ENCODE measurements at regions not wholly inside any gene's neighbourhood (a gene's known extent, or its start where the extent isn't known, plus 50 kb on each side); places are given as distances from the start of the nearest gene placed in this dataset.

DNA sequence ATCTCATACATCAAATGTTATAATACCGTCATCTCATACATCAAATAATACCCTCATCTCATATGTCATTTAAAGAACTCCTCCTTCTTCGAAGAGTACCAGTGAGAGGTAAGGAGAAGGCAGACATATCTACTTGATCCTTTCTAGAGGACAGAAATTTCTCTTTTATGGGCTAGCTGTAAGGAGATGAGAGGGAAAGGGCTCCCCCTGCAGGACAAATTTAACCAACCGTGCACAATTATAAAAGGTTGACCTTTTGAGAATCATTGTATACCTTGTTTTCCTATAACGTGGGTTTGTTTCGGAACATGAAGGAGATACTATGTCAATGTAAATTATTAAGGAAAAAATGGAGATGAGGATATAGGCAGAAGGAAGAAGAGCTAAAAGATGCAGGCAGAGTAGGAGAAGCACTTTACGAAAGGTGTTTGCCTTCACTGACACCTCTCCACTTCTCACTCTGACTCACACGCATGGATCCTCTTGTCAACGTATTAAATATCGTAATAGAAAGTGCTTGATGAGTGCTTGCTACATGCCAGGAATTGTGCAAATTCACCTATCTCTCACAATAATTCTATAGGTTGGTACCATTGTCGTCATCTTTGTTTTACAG is 465.9 kb upstream of the ERCC4 start:
- intact Hi-C loops (cut with DNase I) = loop anchor here (10.0 kb wide), 1 partner anchor 559 kb away; no protein-coding TSS in a partner anchor
- Histone ChIP-seq H3K36me3 (replicated peaks in 1 of 2; ENCODE audit: insufficient read depth in 1 of 2, low read depth in 2 of 2) (no peaks in the 10 kb centered on the region), H3K4me1 (peaks cover 9% of the 10 kb centered on the region), H3K9me3 (no peaks in the 10 kb centered on the region), H3K27ac (no peak overlapping the region), H3K4me3 (no peak overlapping the region), H3K27me3 (no peaks in the 10 kb centered on the region)
- WGBS, 2 donors = 44% methylated on average over 10 of the region's 10 CpGs
- peak; percentile 25 to 60 (median 46) for DNase-seq
- no peak for ATAC-seq
- TF ChIP-seq, protein P1, sequence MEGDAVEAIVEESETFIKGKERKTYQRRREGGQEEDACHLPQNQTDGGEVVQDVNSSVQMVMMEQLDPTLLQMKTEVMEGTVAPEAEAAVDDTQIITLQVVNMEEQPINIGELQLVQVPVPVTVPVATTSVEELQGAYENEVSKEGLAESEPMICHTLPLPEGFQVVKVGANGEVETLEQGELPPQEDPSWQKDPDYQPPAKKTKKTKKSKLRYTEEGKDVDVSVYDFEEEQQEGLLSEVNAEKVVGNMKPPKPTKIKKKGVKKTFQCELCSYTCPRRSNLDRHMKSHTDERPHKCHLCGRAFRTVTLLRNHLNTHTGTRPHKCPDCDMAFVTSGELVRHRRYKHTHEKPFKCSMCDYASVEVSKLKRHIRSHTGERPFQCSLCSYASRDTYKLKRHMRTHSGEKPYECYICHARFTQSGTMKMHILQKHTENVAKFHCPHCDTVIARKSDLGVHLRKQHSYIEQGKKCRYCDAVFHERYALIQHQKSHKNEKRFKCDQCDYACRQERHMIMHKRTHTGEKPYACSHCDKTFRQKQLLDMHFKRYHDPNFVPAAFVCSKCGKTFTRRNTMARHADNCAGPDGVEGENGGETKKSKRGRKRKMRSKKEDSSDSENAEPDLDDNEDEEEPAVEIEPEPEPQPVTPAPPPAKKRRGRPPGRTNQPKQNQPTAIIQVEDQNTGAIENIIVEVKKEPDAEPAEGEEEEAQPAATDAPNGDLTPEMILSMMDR (IDR thresholded peaks at IDR 0.05) = peak; percentile 27 to 61 (median 57)
- no peak for TF ChIP-seq POLR2A (IDR thresholded peaks at IDR 0.05)

DNA sequence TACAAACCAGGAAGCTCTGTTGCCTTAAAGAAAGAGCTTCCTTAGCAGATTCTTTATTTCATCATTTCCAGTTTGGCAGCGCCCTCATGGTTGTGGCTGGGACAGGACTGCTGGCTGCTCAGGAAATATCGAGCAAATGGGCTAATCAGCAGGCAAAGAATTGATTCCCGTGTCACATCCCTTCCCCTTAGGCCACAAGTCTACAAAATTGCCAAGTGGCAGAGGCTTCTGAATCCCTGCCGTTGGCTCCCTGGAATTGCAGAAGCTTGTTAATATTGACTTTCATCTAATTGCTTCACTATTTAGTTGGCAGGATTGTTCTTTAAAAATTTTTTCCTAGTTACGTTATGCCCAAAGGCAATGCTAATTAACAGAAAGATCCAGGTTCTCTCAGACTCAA is 456.3 kb upstream of the ERCC4 start:
- Histone ChIP-seq H3K27ac (no peak overlapping the region), H3K9me3 (no peaks in the 10 kb centered on the region), H3K36me3 (replicated peaks in 1 of 2; ENCODE audit: insufficient read depth in 1 of 2, low read depth in 2 of 2) (no peaks in the 10 kb centered on the region), H3K4me1 (no peaks in the 10 kb centered on the region), H3K4me3 (no peak overlapping the region), H3K27me3 (peaks cover 0 to 2% of the 10 kb centered on the region in 2 donors)
- ATAC-seq = no peak
- 38 to 48% methylated on average over 5 of the region's 5 CpGs for WGBS, 2 donors
- intact Hi-C loops (cut with DNase I) = no loop called here
- no peak for TF ChIP-seq POLR2A (IDR thresholded peaks at IDR 0.05)
- TF ChIP-seq, protein P1 (IDR thresholded peaks at IDR 0.05) = no peak
- no peak for DNase-seq

GRCh38 chr16:13471036-13471435 is 448.9 kb upstream of the ERCC4 start:
- no peak overlapping the region for H3K4me3 ChIP-seq
- ATAC-seq (no peak), DNase-seq (no peak)
- intact Hi-C loops (cut with DNase I) = no loop called here
- no peaks in the 10 kb centered on the region for H3K4me1 ChIP-seq
- TF ChIP-seq, protein P1 (IDR thresholded peaks at IDR 0.05) = no peak
- H3K27me3 ChIP-seq = no peaks in the 10 kb centered on the region
- no peaks in the 10 kb centered on the region for H3K36me3 ChIP-seq (replicated peaks in 1 of 2; ENCODE audit: insufficient read depth in 1 of 2, low read depth in 2 of 2)
- no peak overlapping the region for H3K27ac ChIP-seq
- WGBS, 2 donors = 47 to 55% methylated on average over 4 of the region's 4 CpGs
- no peaks in the 10 kb centered on the region for H3K9me3 ChIP-seq

DNA sequence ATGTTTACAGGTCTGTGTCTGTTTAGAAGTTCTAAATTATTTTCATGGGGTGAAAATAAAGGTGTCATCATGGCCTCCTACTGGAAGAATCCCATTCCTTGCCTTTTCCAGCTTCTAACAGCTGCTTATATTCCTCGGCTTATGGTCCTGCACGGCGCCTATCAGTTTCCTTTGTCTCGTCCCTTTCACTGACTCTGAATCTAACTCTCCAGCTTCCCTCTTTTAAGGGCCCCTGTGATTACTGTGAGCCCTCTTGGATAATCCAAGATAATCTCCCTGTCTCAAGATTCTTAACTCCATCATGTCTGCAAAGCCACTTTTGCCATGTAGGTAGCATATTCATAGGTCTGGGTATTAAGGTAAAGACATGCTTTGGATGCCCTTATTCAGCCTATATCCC is 441.0 kb upstream of the ERCC4 start:
- Histone ChIP-seq H3K27ac (no peak overlapping the region), H3K27me3 (no peaks in the 10 kb centered on the region), H3K36me3 (replicated peaks in 1 of 2; ENCODE audit: insufficient read depth in 1 of 2, low read depth in 2 of 2) (no peaks in the 10 kb centered on the region), H3K4me3 (no peak overlapping the region), H3K4me1 (no peaks in the 10 kb centered on the region), H3K9me3 (no peaks in the 10 kb centered on the region)
- WGBS, 2 donors = 70 to 81% methylated on average over 4 of the region's 4 CpGs
- no peak for ATAC-seq
- no peak for DNase-seq
- intact Hi-C loops (cut with DNase I) = no loop called here
- TF ChIP-seq POLR2A (IDR thresholded peaks at IDR 0.05) = no peak
- TF ChIP-seq, protein P1 (IDR thresholded peaks at IDR 0.05) = no peak

DNA sequence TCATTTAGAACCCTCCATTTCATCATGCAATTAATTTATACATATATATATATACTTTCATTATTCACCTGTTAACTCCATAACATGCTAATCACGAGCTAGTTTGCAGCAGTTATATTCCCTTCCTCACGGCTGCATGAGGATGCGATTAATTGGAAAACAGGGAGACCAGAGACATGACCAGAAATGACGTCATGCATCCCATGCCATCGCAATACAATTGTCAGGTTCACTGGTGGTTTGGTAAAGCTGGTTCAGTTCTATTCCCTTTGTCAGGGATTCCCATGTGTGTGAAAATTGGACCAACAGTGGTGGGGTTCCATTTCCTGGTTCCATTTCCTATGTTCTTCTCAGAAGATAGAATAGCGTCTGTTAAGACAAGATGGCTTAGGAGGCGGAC is 440.4 kb upstream of the ERCC4 start:
- DNase-seq (no peak), ATAC-seq (no peak)
- Histone ChIP-seq H3K27ac (no peak overlapping the region), H3K9me3 (no peaks in the 10 kb centered on the region), H3K36me3 (replicated peaks in 1 of 2; ENCODE audit: insufficient read depth in 1 of 2, low read depth in 2 of 2) (no peaks in the 10 kb centered on the region), H3K27me3 (no peaks in the 10 kb centered on the region), H3K4me1 (no peaks in the 10 kb centered on the region), H3K4me3 (no peak overlapping the region)
- intact Hi-C loops (cut with DNase I) = no loop called here
- TF ChIP-seq, protein P1 (IDR thresholded peaks at IDR 0.05) = no peak
- TF ChIP-seq POLR2A (IDR thresholded peaks at IDR 0.05) = no peak
- 74 to 79% methylated on average over 7 of the region's 7 CpGs for WGBS, 2 donors
